Dermis microvascular lymphatic vessel endothelial cell (primary cell): ENCODE measurements at regions not wholly inside any gene's neighbourhood (a gene's known extent, or its start where the extent isn't known, plus 50 kb on each side); places are given as distances from the start of the nearest gene placed in this dataset.
A peak's percentile ranks its signal among the peaks of the same experiment; 100 is the strongest.

ENCODE experiments used
- DNase-seq, 2 donors: peaks; one replicate each; pipeline versions ENCODE4 v3.0.0 to v3.0.0-alpha.2; 2010; ENCODE audit warnings: low read depth in 2 of 2

- no peak for DNase-seq
Measured at GRCh38 chr1:56156971-56157876, 422.1 kb downstream of the PLPP3 start.

GRCh38 chr1:56153276-56153675 lies 426.1 kb downstream of the PLPP3 start:
- DNase-seq: peak in 1 of 2 donors; percentile 88

DNA sequence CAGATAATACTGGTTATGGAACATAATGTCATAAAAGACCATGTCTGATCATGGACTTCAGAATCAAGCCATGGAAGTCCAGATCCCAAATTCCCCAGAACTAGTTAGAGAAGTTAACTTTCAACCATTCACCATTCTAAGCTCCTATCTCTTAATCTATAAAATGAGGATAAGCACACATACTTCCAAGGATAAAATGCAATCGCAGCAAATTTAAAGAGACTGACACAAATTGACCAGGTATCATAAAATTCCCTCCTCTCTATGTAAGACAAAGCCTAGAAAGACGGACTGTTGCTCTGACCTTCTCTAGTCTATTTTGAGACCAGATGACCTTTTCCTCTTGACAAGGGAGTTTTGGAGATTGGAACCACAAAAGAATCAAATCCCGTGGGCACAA lies 426.7 kb downstream of the PLPP3 start:
- no peak for DNase-seq

GRCh38 chr1:56151402-56151801 lies 428.0 kb downstream of the PLPP3 start:
- no peak for DNase-seq

GRCh38 chr1:56150441-56151215 lies 428.7 kb downstream of the PLPP3 start:
- DNase-seq: no peak

DNA sequence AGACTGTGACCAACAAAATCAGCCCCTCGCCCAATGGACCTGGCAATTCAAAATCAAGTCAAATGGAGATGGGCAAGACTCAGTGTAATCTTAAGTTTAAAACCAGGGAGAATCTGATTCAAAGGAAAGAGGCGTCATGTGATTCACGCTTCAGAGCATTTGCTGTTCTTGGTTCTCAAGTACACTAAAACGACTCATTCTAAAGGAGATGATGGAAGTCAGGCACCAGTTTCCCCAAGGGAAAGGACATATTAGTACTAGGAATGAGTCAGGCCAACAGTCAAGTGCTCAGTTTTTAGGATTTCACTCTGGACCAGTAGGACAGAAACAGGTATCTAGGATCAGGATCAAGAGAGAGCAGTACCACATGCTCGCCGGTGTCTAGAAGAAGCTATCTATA lies 429.6 kb downstream of the PLPP3 start:
- no peak for DNase-seq

- peak in 1 of 2 donors; percentile 45 for DNase-seq
Measured at GRCh38 chr1:56148326-56149193, 430.8 kb downstream of the PLPP3 start.

DNA sequence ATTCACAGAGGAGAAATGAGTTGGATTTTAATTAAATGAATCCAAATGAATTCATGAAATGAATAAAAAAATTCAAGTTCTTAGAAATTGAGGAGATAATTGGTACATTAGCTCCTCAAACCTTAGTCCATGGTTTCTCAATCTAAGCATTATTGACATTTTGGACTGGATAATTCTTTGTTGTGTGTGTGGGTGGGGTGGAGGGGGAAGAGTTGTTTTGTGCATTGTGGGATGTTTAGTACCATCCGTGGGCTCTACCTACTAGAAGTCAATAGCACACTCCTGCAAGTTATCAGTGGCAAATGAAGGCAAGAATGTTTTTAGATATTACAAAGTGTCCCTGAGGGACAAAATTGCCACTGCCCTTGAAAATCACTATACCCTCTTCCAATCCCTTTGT lies 431.9 kb downstream of the PLPP3 start:
- no peak for DNase-seq

GRCh38 chr1:56147034-56147433 lies 432.3 kb downstream of the PLPP3 start:
- DNase-seq: no peak

GRCh38 chr1:56146449-56146848 lies 432.9 kb downstream of the PLPP3 start:
- DNase-seq: peak in 1 of 2 donors; percentile 45

DNA sequence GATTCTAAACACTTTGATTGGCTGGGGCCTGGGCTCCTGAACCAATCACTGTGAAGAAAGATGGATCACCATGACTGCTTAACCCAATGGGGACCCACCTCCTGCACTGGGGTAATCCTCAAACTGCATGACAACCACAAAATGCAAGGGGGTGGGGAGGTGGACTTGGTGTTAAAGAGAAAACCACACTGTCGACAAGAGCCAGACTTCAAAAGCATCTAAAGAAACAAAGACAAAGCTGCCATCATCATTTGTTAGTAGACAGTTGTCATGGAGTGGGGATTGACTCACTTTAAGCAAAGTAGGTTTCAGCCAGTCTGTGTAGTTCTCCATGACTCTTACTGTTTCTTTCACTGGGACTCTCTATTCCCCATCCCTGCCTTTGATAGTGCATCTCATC lies 433.8 kb downstream of the PLPP3 start:
- no peak for DNase-seq

GRCh38 chr1:56142301-56142700 lies 437.1 kb downstream of the PLPP3 start:
- no peak for DNase-seq

GRCh38 chr1:56139836-56140235 lies 439.5 kb downstream of the PLPP3 start:
- DNase-seq: peak in 1 of 2 donors; percentile 51

DNA sequence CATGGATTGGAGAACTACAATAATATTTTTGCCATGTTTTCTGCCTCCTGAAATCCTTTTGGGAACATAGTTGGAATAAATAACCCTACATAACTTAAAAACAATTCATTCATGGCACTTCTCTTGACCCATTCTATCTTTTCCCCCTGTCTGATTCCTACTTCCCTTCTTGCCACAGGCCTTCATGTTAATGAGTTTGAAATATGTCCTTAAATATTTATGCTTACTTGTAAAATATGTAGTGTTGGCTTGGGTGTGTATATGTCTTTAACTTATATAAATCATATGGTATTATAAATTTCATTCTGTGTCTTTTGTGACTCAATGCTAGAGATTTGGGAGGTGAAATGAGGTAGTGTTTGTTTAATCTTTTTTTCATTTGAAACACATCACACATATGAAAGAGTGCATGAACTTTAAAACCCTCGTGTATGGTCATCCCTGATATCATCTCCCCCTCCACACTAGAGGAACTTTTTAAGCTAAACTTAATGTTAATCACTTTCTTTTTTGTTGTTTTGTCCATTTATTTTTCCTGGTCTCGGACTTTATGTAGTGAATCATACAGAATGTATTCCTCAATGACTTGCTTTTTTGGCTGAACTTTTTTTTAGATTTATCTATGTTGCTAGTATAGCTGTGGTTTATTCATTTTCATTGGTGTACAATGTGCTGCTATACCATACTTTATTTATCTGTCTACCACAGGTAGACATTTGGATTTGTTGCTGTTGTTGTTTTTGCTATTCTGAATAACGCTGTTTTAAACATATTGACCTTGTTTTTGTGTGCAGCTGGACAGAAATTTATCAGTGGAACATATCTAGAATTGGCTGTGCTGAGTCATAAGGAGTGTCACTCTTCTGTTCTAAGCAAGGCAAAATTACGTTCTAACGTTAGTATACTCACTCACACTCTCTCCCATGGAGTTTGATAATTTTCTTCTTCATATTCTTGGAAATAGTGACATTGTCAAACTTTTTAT lies 441.6 kb downstream of the PLPP3 start:
- peak; percentile 16 to 79 for DNase-seq

- DNase-seq: no peak
Measured at GRCh38 chr1:56137090-56137489, 442.3 kb downstream of the PLPP3 start.

DNA sequence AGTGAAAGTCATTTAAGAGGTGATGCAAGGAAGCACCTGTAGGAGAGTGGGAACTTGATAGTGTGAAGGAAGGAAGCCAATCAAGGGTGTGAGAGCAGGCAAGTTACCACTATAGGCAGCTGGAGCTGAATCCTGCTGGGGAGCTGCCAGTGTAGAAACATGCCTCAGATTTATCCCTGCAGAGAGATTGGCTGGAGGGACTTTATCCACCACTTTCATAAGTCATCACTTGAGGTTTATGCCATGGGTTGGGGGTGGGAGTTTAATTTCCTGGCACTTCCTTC lies 443.6 kb downstream of the PLPP3 start:
- peak in 1 of 2 donors; percentile 77 for DNase-seq

- DNase-seq: peak in 1 of 2 donors; percentile 79
Measured at GRCh38 chr1:56135069-56135863, 444.1 kb downstream of the PLPP3 start.

DNA sequence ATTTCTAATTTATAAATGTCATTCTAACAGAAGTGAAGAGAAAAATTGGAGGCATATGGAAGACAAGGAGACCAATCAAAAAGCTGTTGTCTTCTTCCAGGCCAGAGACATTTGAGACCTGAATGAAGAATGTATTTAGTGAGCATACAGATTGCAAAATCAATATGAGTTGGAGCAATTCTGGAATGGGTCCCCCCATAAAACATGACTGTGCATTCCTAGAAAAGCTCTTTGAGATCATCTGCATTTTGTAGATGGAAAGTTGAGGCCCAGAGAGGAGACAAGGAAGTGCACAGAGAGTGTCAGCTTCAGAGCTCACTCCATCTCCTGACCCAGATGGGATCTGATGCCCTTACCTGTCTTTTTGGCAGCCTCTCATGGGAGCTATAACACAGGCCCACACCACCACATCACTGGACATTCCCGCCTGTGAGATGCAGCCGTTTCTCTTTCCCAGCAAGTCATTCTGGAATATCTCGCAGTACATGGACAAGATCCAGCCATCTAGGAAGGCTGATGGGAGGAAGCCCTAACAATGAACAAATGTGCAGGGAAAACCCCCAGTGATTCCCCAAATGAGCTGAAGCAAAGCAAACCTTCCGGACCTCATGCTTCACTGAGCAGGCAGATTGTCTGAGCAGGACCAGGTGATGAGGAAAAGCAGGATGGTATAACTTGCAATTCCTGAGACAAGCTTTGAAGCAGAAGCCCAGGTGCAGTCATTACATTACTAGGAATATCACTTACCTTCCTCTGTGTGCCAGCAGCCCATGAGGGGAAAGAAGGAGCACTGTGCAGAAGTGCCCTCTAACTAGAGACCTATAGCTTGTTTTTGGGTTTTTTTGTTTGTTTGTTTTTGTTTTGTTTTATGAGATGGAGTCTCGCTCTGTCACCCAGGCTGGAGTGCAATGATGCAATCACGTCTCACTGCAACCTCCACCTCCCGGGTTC lies 445.6 kb downstream of the PLPP3 start:
- DNase-seq: peak; percentile 15 to 63

DNA sequence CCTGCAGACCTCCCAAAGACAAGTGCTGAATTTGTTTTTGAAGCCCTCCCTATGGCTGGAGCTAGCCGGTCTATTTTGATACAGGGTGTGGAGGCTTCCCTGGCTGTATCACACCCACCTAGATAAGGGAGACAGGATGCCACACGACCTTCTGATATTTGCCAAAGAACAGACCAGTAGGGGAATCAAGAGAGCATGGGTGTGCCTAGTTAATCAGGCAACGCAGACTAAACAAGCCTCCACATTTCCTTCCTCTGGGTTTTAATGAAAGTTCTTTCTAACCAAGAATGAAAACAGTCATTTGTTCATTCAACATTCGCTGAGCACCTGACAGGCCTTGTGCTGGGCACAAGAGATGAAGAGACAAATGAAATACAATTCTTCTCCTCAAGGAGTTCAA lies 446.8 kb downstream of the PLPP3 start:
- peak; percentile 36 to 78 for DNase-seq
